Putamen (tissue), 1 donor: ENCODE measurements at regions not wholly inside any gene's neighbourhood (a gene's known extent, or its start where the extent isn't known, plus 50 kb on each side); places are given as distances from the start of the nearest gene placed in this dataset.
"Not testable (repeated sequence)": the region's sequence is repeated elsewhere in the genome, so short reads cannot be mapped to it uniquely, and the experiment has no call there.

Source experiments
- DNase-seq: peaks from one replicate; pipeline ENCODE4 v3.0.0-alpha.2; 2016; ENCODE audit warnings: low spot score

DNA sequence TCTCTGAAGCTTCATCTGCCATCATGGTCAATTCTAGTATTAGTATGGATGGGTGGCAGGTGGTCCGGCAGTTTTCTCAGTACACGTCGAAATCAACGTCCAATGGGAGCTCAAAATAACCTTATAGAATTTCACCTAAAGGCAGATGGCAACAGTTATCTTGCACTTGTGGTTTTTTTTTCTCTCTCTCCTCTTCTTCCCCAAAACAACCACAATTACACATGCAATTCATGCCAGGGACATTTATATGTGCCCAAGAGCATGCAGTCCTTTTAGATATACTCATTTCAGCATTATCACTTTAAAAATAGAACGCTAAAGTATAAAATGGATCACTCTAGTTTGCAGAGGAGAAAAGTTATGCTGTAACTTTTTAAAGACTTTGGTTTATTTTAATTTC, 1428.9 kb upstream of the WWC1 start:
- no peak for DNase-seq

GRCh38 chr5:166865206-166865605, 1426.2 kb upstream of the WWC1 start:
- DNase-seq: no peak

- no peak for DNase-seq
Observed at GRCh38 chr5:166880456-166880855, 1411.0 kb upstream of the WWC1 start.

DNA sequence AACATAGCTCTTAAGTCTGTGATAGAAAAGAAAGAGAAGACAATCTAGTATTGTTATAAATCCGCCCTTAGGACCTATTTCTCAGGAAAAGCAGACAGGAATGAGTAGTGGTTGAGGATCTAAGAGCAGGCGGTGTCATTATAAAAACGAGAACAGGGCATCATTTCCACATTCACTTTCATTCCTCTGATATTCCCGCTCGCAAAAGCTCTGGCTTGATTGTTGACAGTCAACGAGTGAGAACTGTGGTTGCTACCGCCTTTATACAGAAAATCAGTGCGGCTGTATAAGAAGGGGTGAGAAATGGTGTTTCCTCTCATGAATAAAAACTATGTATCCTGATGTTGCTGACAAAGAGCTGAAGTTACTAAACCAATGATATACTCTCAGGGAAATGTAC, 1409.6 kb upstream of the WWC1 start:
- no peak for DNase-seq

- no peak for DNase-seq
Observed at GRCh38 chr5:166883016-166883415, 1408.4 kb upstream of the WWC1 start.

DNA sequence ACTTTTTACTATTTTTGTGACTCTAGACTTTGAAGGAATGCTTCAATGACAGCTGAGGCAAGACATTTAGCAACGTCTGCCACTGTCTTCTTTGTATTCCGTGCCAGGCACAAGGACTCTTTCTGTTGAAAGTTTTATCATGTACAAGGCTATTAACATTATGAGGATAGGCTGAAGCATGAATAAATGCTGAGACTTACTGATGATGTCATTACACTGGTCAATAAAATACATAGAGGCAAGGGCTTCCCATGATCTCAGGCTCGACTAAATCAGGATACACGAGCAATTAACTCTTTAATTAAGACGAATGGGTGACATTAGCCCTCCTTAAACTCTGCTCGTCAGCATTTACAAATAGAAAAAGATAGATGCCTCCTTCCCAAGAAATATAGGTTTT, 1393.3 kb upstream of the WWC1 start:
- no peak for DNase-seq

DNA sequence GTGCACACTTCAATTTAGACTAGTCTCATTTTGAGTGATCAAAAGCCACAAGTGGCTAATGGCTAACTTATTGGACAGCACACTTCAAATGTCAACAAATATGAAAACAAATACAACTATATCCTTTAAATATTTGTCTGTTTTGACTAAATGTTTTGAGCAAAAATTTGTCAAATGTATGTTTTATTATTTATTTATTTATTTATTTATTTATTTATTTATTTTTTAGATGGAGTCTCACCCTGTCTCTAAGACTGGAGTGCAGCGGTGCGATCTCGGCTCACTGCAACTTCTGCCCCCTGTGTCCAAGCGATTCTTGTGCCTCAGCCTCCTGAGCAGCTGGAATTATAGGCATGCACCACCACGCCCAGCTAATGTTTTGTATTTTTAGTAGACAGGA, 1392.1 kb upstream of the WWC1 start:
- no peak for DNase-seq

DNA sequence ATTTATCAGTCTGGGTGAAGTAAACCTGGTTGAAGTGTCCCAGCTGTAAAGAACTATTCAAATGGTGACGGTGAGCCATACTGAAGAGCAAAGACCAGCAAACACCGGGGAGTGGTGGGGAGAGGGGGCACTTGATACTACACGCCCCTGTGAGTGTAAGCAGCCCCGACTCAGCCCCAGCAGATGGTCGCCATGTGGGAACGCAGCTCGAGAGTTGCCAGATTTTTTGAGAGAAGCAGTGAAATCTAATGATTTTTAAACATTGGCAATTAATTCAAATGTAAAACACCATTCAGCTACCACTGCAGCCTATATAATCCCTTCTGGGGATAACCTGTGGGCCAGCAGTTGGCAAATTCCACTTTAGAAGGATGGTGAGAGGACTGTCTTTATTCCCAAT, 1386.9 kb upstream of the WWC1 start:
- no peak for DNase-seq

- no peak for DNase-seq
Observed at GRCh38 chr5:166906991-166907713, 1384.3 kb upstream of the WWC1 start.

DNA sequence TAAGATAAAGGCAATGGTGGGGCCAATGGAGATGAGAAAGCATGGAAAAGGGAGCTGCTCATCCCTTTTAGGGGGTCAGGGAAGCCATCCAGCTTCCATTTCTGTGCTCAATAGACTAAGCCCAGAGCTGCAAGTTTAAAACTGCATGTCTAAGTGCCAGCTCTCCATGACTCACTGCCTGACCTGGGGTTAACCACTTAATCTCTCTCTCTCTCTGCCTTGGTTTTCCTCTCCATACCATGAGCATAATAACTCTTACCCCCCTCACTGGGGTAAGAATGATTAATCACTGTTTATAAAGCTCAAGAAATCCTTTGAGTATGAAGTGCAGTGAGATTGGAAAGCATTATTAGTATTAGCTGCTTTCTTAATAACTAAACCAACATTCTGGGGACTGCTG, 1382.4 kb upstream of the WWC1 start:
- DNase-seq: no peak

- DNase-seq: no peak
Observed at GRCh38 chr5:166909926-166910325, 1381.5 kb upstream of the WWC1 start.

DNA sequence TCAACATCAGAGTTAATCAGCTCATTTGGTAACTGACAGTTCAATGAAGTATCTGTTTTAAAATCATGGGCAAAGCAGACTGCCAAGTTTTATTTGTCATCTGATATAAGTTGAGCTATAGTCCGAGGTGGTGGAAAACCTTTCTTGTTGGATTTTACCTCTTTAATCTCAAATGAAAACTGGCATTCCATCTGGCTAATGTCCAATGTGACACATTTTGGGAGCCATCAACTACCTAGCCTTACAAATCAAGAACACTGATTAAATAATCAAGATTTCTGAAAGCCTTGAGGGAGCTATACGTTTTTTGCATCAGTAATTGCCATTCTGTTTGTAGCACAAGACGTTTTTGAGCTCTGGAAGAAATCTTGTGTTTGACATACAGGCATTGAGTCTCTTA, 1380.5 kb upstream of the WWC1 start:
- no peak for DNase-seq

GRCh38 chr5:166916021-166916420, 1375.4 kb upstream of the WWC1 start:
- DNase-seq: no peak

GRCh38 chr5:166926138-166926537, 1365.3 kb upstream of the WWC1 start:
- DNase-seq: no peak

- DNase-seq: not testable (repeated sequence)
Observed at GRCh38 chr5:166926806-166927475, 1364.5 kb upstream of the WWC1 start.

- DNase-seq: no peak
Observed at GRCh38 chr5:166936351-166936750, 1355.1 kb upstream of the WWC1 start.

DNA sequence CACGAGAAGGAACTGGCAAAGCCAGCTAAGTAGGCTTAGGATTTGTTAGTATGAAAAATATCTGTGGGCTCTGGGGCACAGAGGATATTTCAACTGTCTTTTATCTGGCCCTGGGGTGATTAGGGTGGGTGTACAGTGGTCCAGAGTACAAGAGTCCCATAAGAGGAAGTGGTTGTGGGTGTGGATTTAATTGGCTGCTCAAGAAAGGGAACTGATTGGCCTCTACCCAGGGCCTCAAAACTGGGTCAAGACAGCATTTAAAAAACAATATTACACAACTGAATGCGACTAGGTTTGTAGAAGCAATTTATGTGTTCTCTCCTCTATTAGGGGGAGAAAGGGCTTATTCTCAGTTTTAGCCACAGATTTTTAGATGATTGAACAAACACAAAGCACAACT, 1353.4 kb upstream of the WWC1 start:
- no peak for DNase-seq

GRCh38 chr5:166942948-166943347, 1348.5 kb upstream of the WWC1 start:
- DNase-seq: no peak

DNA sequence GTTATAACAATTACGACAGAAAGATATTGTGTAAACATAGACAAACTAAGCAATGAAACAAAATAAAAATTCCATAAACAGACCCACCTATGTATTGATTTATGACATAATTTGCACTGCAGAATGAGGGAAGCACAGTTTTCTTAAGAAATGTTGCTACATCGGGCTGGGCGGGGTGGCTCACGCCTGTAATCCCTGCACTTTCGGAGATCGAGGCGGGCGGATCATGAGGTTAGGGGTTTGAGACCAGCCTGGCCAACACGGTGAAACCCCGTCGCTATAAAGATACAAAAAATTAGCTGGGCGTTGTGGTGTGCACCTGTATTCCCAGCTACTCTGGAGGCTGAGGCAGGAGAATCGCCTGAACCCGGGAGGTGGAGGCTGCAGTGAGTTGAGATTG, 1344.4 kb upstream of the WWC1 start:
- no peak for DNase-seq

- DNase-seq: no peak
Observed at GRCh38 chr5:166948679-166949078, 1342.8 kb upstream of the WWC1 start.

- no peak for DNase-seq
Observed at GRCh38 chr5:166952048-166952447, 1339.4 kb upstream of the WWC1 start.

DNA sequence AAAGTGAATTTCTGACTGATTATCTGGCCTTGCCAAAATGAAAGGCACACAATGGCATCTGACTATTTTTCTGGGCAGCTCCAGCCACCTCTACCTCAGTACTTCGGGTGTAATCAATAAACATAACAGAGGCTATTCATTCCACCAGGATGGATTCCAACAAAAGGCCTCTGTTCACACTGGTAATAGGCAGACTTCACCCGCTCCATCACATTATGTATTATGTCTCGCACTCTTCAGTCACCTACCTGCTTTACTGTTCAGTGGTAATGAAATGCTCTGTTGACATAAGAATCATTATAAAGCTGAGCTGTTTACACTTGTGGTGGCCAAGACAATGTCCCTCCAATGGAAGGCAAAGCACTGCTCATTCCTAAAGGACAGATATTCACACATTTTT, 1333.7 kb upstream of the WWC1 start:
- DNase-seq: no peak

DNA sequence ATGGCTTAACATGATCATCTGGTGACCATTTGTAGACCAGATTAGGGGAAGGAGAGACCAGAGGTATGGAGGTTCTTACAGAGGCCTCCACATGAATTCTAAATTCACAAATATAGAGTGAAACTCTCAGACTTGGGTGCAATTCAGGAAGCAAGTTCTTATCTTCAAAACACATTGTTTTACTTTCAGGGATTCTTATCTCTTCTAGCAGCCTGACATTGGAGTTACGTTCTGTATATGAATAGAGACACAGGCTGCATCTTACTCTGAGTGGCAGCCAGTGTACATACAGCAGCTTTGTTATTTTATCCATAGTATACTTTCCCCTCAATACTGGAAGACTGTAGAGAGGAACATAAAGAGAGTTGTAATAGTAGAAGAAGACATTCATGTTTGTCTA, 1331.7 kb upstream of the WWC1 start:
- no peak for DNase-seq

DNA sequence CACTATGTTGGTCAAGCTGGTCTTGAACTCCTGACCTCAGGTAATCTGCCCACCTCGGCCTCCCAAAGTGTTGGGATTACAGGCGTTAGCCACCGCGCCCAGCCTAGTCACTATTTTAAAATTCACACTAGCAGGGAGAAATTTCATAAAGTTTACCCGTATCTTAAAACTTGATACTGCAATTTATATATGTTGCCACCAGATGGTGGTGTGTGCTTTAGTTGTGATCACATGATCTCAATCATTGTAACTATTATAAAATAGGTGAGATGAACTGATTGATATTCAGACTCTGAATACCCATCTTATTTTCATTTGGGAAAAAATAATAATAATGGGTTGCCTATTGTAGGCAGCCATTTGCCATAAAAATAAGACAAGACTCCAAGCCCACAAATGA, 1330.4 kb upstream of the WWC1 start:
- DNase-seq: no peak
